ENCODE measurements at regions not wholly inside any gene's neighbourhood (a gene's known extent, or its start where the extent isn't known, plus 50 kb on each side); places are given as distances from the start of the nearest gene placed in this dataset.

DNA sequence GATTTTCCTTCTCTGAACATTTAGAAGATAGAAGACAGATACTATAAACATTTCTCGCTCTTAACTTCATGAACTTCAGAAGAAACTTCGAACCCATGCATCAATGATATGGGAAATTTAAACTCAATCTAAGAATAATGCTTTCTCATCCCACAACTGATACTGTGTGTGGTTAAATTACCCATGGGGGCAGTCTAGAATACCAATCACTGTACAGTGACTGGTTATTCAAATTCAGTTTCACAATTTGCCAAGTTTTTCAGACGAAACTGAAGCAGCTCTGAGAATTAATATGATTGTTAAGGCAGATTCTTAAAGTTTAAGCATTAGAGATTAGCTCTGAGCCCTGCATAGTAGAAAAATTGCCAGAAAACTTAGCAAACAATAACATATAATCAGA lies 431.0 kb downstream of the SH3GL2 start:
- 75 to 78% methylated on average over 3 of the region's 3 CpGs for WGBS, 2 donors
- Histone ChIP-seq H3K36me3 (no peaks in the 10 kb centered on the region), H3K27me3 (peaks cover 0 to 2% (median 0%) of the 10 kb centered on the region in 7 donors), H3K4me1 (no peaks in the 10 kb centered on the region), H3K27ac (no peak overlapping the region), H3K9me3 (no peaks in the 10 kb centered on the region), H3K4me3 (no peak overlapping the region)
- intact Hi-C loops (cut with DNase I) = no loop called here
- TF ChIP-seq, protein P1, sequence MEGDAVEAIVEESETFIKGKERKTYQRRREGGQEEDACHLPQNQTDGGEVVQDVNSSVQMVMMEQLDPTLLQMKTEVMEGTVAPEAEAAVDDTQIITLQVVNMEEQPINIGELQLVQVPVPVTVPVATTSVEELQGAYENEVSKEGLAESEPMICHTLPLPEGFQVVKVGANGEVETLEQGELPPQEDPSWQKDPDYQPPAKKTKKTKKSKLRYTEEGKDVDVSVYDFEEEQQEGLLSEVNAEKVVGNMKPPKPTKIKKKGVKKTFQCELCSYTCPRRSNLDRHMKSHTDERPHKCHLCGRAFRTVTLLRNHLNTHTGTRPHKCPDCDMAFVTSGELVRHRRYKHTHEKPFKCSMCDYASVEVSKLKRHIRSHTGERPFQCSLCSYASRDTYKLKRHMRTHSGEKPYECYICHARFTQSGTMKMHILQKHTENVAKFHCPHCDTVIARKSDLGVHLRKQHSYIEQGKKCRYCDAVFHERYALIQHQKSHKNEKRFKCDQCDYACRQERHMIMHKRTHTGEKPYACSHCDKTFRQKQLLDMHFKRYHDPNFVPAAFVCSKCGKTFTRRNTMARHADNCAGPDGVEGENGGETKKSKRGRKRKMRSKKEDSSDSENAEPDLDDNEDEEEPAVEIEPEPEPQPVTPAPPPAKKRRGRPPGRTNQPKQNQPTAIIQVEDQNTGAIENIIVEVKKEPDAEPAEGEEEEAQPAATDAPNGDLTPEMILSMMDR (IDR thresholded peaks at IDR 0.05) = no peak
- DNase-seq (no peak), ATAC-seq (no peak)

DNA sequence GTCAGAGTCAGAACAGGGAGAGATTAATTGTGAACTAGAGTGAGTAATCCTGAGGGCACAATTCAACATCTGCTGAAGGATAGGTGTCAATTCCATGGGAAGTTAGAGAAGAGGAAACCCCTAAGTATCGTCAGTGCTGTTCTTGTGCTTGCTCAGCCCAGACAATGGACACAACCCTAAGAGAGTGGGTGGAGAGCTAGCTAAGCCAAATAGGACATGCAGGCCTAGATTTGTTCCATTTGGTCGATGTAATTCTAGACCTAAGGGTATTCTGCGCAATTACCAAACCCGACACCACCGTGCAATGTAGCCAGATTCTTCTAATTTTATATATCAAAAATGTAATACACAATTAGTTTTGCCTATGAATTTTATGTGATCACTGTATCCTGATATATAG lies 431.6 kb downstream of the SH3GL2 start:
- TF ChIP-seq, protein P1 (IDR thresholded peaks at IDR 0.05) = no peak
- peak in 3 of 8 donors; percentile 44 to 86 (median 46) for ATAC-seq
- peaks cover 0 to 4% (median 0%) of the 10 kb centered on the region in 7 donors for H3K27me3 ChIP-seq
- no peaks in the 10 kb centered on the region for H3K4me1 ChIP-seq
- no peak overlapping the region for H3K4me3 ChIP-seq
- WGBS, 2 donors = 68 to 79% methylated on average over 5 of the region's 5 CpGs
- intact Hi-C loops (cut with DNase I) = no loop called here
- DNase-seq = no peak
- H3K27ac ChIP-seq = no peak overlapping the region
- no peaks in the 10 kb centered on the region for H3K36me3 ChIP-seq
- H3K9me3 ChIP-seq = no peaks in the 10 kb centered on the region

DNA sequence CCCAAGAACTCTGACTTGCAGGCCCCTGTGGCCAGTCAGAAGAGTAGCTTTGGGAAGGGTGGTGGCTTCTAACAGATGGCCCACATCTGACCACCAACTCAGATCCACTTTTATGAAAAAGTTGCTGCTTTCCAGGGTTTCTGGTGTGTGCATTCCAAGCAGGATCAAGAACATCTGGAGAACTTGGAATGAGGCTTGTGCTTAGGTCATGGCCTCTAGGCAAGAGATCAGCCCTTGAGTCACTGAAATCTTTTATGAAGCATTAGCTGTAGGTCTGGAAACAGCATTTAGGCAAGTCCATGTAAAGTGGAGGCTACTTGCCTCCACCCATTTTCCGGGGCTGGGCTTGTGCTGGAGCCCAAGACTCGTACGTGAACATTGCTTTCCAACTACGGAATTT lies 433.3 kb downstream of the SH3GL2 start:
- no peak overlapping the region for H3K4me3 ChIP-seq
- WGBS, 2 donors = 77 to 81% methylated on average over 4 of the region's 4 CpGs
- intact Hi-C loops (cut with DNase I) = no loop called here
- DNase-seq = no peak
- peak in 6 of 8 donors; percentile 21 to 66 (median 60) for ATAC-seq
- peaks cover 0 to 4% (median 0%) of the 10 kb centered on the region in 7 donors for H3K27me3 ChIP-seq
- no peaks in the 10 kb centered on the region for H3K9me3 ChIP-seq
- TF ChIP-seq, protein P1 (IDR thresholded peaks at IDR 0.05) = no peak
- H3K36me3 ChIP-seq = no peaks in the 10 kb centered on the region
- H3K27ac ChIP-seq = no peak overlapping the region
- H3K4me1 ChIP-seq = no peaks in the 10 kb centered on the region

DNA sequence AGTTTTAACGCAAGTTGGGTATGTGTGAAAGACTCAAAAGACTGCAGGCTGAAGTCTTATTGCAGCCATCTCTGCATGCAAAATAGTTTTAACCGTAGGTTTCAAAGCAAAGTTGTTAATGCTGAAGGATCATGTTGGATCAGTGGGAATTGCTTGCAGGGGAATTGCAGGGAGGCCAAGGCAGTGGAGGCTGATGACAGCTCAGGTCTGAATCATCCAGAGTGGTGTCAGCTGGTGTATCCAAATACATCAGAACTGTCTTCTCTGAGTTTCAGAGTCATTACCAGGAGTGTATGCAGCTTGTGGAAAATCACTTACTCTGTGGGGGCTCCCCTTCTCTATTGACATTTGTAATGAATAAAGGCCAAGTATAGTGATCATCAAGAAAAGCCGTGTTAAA lies 435.7 kb downstream of the SH3GL2 start:
- WGBS, 2 donors = 60 to 62% methylated on average over 3 of the region's 3 CpGs
- peak in 3 of 8 donors; percentile 40 to 73 (median 42) for ATAC-seq
- H3K4me3 ChIP-seq = no peak overlapping the region
- H3K36me3 ChIP-seq = no peaks in the 10 kb centered on the region
- H3K27me3 ChIP-seq = peaks cover 0 to 4% (median 0%) of the 10 kb centered on the region in 7 donors
- intact Hi-C loops (cut with DNase I) = no loop called here
- peaks cover 0 to 14% (median 9%) of the 10 kb centered on the region in 11 donors for H3K9me3 ChIP-seq
- TF ChIP-seq, protein P1 (IDR thresholded peaks at IDR 0.05) = no peak
- H3K4me1 ChIP-seq = no peaks in the 10 kb centered on the region
- DNase-seq = no peak
- H3K27ac ChIP-seq = no peak overlapping the region
